Stimulated activated CD4-positive, alpha-beta T cell treated with anti-CD3 and anti-CD28 coated beads, Interleukin-12 subunit alpha, Interleukin-12 subunit beta, amount 100 ng/mL, for 24 hours (primary cell): ENCODE measurements at regions not wholly inside any gene's neighbourhood (a gene's known extent, or its start where the extent isn't known, plus 50 kb on each side); places are given as distances from the start of the nearest gene placed in this dataset.
"Not testable (repeated sequence)": the region's sequence is repeated elsewhere in the genome, so short reads cannot be mapped to it uniquely, and the experiment has no call there.

Source experiments
- DNase-seq, 2 experiments: peaks; one replicate each; pipeline ENCODE4 v3.0.0-alpha.2; 2020; ENCODE audit warnings: low read depth in 2 of 2

- DNase-seq: no peak
These were observed 75.2 kb upstream of the PRKX start for GRCh38 chrX:3788494-3789233.

GRCh38 chrX:3787856-3788255 is 74.4 kb upstream of the PRKX start:
- DNase-seq: no peak

GRCh38 chrX:3785822-3786221 is 72.4 kb upstream of the PRKX start:
- not testable (repeated sequence) for DNase-seq

GRCh38 chrX:3780564-3780963 is 67.1 kb upstream of the PRKX start:
- DNase-seq: no peak

GRCh38 chrX:3779546-3779945 is 66.1 kb upstream of the PRKX start:
- DNase-seq: no peak

- DNase-seq: no peak
These were observed 64.0 kb upstream of the PRKX start for GRCh38 chrX:3777416-3777815.

GRCh38 chrX:3771766-3772165 is 58.3 kb upstream of the PRKX start:
- no peak for DNase-seq

- DNase-seq: no peak
These were observed 55.4 kb upstream of the PRKX start for GRCh38 chrX:3768881-3769280.
